ENCODE measurements at regions not wholly inside any gene's neighbourhood (a gene's known extent, or its start where the extent isn't known, plus 50 kb on each side); places are given as distances from the start of the nearest gene placed in this dataset.

DNA sequence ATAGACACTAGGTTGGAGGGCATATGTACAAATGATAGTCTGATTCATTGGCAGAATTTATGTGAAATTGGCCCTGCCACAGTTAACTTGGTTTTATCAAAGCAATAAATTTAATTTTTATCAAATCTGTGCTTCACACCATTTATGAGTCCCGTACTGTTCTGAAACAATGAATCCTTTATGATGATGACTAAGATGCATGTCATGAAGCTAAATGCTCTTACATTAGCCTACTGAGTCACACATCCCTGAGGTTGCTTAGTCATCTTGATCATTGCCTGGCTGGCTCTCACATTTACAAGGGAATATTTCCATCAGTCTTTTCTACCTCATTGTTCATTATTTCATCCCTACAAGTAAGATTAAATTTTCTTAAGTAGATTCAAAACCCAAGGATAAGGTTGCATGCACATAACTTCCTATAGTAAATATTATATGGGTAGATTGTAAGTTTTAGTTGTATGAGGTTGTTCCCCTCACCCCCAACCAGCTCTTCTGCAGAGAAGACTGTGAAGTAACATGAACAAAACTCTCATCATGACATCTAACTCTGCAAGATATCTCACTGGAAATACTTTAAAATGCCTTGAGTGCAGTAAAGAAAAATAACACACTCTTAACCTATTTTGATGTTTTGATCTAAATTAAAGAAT is 170.7 kb downstream of the CYB561 start:
- no peak for DNase-seq
- Histone ChIP-seq H3K27ac (ENCODE audit: low read depth in 1 of 2, low read length in 2 of 2) (no peak overlapping the region), H3K4me3 (ENCODE audit: low read length in 2 of 2) (no peak overlapping the region), H3K9me3 (ENCODE audit: control insufficient read depth, low read length) (no peaks in the 10 kb centered on the region), H3K4me1 (ENCODE audit: control insufficient read depth in 1 of 2, insufficient read depth in 2 of 2, low read length in 2 of 2) (peaks cover 2 to 13% of the 10 kb centered on the region in 2 donors), H3K36me3 (ENCODE audit: control insufficient read depth in 1 of 2, insufficient read depth in 2 of 2, low read length in 1 of 2) (no peaks in the 10 kb centered on the region), H3K27me3 (ENCODE audit: control insufficient read depth in 1 of 2, insufficient read depth in 2 of 2, low read length in 1 of 2) (no peaks in the 10 kb centered on the region)
- intact Hi-C loops (cut with DNase I): no loop called here
- peak; percentile 81 for ATAC-seq (ENCODE audit: low FRiP score)
- WGBS, 2 donors: 3 to 8% methylated on average over 1 of the region's 1 CpG

GRCh38 chr17:63275971-63276745 is 169.9 kb downstream of the CYB561 start:
- no peak for ATAC-seq (ENCODE audit: low FRiP score)
- WGBS, 2 donors: 67 to 71% methylated on average over 2 of the region's 2 CpGs
- intact Hi-C loops (cut with DNase I): no loop called here

GRCh38 chr17:63276821-63277220 is 169.3 kb downstream of the CYB561 start:
- WGBS, 2 donors: 89 to 93% methylated on average over 3 of the region's 3 CpGs
- intact Hi-C loops (cut with DNase I): no loop called here

More at GRCh38 chr17:63275971-63276745, 169.9 kb downstream of the CYB561 start:
- no peaks in the 10 kb centered on the region for H3K36me3 ChIP-seq (ENCODE audit: control insufficient read depth in 1 of 2, insufficient read depth in 2 of 2, low read length in 1 of 2)
- no peaks in the 10 kb centered on the region for H3K27me3 ChIP-seq (ENCODE audit: control insufficient read depth in 1 of 2, insufficient read depth in 2 of 2, low read length in 1 of 2)
- H3K4me3 ChIP-seq (ENCODE audit: low read length in 2 of 2): no peak overlapping the region
- no peak for DNase-seq
- H3K27ac ChIP-seq (ENCODE audit: low read depth in 1 of 2, low read length in 2 of 2): no peak overlapping the region
- H3K9me3 ChIP-seq (ENCODE audit: control insufficient read depth, low read length): no peaks in the 10 kb centered on the region
- peaks cover 2 to 18% of the 10 kb centered on the region in 2 donors for H3K4me1 ChIP-seq (ENCODE audit: control insufficient read depth in 1 of 2, insufficient read depth in 2 of 2, low read length in 2 of 2)

DNA sequence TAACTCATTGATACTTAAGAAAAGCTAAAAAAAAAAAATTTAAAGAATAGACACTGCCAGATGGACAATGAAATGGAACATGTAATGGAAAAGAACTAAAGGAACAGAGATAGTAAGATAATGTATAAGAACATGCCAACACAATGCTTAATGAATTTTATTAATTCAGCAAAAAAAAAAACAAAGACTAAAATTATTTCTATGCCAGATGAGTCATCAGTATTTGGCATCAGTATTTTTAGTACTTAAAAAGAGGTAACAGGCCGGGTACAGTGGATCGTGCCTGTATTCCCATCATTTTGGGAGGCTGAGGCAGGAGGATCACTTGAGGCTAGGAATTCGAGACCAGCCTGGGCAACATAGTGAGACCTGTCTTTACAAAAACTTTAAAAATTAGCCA is 168.5 kb downstream of the CYB561 start:
- no peaks in the 10 kb centered on the region for H3K9me3 ChIP-seq (ENCODE audit: control insufficient read depth, low read length)
- intact Hi-C loops (cut with DNase I): no loop called here
- no peak for ATAC-seq (ENCODE audit: low FRiP score)
- no peaks in the 10 kb centered on the region for H3K27me3 ChIP-seq (ENCODE audit: control insufficient read depth in 1 of 2, insufficient read depth in 2 of 2, low read length in 1 of 2)
- H3K4me3 ChIP-seq (ENCODE audit: low read length in 2 of 2): no peak overlapping the region
- WGBS, 2 donors: 37 to 38% methylated on average over 3 of the region's 3 CpGs
- no peak overlapping the region for H3K27ac ChIP-seq (ENCODE audit: low read depth in 1 of 2, low read length in 2 of 2)
- DNase-seq: no peak
- H3K4me1 ChIP-seq (ENCODE audit: control insufficient read depth in 1 of 2, insufficient read depth in 2 of 2, low read length in 2 of 2): peaks cover 2 to 21% of the 10 kb centered on the region in 2 donors
- no peaks in the 10 kb centered on the region for H3K36me3 ChIP-seq (ENCODE audit: control insufficient read depth in 1 of 2, insufficient read depth in 2 of 2, low read length in 1 of 2)

More at GRCh38 chr17:63276821-63277220, 169.3 kb downstream of the CYB561 start:
- Histone ChIP-seq H3K27me3 (ENCODE audit: control insufficient read depth in 1 of 2, insufficient read depth in 2 of 2, low read length in 1 of 2) (no peaks in the 10 kb centered on the region), H3K4me1 (ENCODE audit: control insufficient read depth in 1 of 2, insufficient read depth in 2 of 2, low read length in 2 of 2) (peaks cover 2 to 21% of the 10 kb centered on the region in 2 donors), H3K36me3 (ENCODE audit: control insufficient read depth in 1 of 2, insufficient read depth in 2 of 2, low read length in 1 of 2) (no peaks in the 10 kb centered on the region), H3K27ac (ENCODE audit: low read depth in 1 of 2, low read length in 2 of 2) (no peak overlapping the region), H3K4me3 (ENCODE audit: low read length in 2 of 2) (no peak overlapping the region), H3K9me3 (ENCODE audit: control insufficient read depth, low read length) (no peaks in the 10 kb centered on the region)
- DNase-seq (no peak), ATAC-seq (ENCODE audit: low FRiP score) (no peak)

- no peaks in the 10 kb centered on the region for H3K27me3 ChIP-seq (ENCODE audit: control insufficient read depth in 1 of 2, insufficient read depth in 2 of 2, low read length in 1 of 2)
- intact Hi-C loops (cut with DNase I): no loop called here
- H3K4me3 ChIP-seq (ENCODE audit: low read length in 2 of 2): no peak overlapping the region
- DNase-seq: no peak
- no peaks in the 10 kb centered on the region for H3K9me3 ChIP-seq (ENCODE audit: control insufficient read depth, low read length)
- 74 to 76% methylated on average over 2 of the region's 2 CpGs for WGBS, 2 donors
- no peak for ATAC-seq (ENCODE audit: low FRiP score)
- H3K4me1 ChIP-seq (ENCODE audit: control insufficient read depth in 1 of 2, insufficient read depth in 2 of 2, low read length in 2 of 2): peaks cover 2 to 15% of the 10 kb centered on the region in 2 donors
- H3K27ac ChIP-seq (ENCODE audit: low read depth in 1 of 2, low read length in 2 of 2): no peak overlapping the region
- H3K36me3 ChIP-seq (ENCODE audit: control insufficient read depth in 1 of 2, insufficient read depth in 2 of 2, low read length in 1 of 2): no peaks in the 10 kb centered on the region
Observed at GRCh38 chr17:63278728-63279442, 167.2 kb downstream of the CYB561 start.

- Histone ChIP-seq H3K4me3 (ENCODE audit: low read length in 2 of 2) (no peak overlapping the region), H3K9me3 (ENCODE audit: control insufficient read depth, low read length) (no peaks in the 10 kb centered on the region), H3K4me1 (ENCODE audit: control insufficient read depth in 1 of 2, insufficient read depth in 2 of 2, low read length in 2 of 2) (peaks cover 2 to 12% of the 10 kb centered on the region in 2 donors), H3K27me3 (ENCODE audit: control insufficient read depth in 1 of 2, insufficient read depth in 2 of 2, low read length in 1 of 2) (no peaks in the 10 kb centered on the region), H3K27ac (ENCODE audit: low read depth in 1 of 2, low read length in 2 of 2) (peak overlapping the region in 1 of 2 donors; percentile 82), H3K36me3 (ENCODE audit: control insufficient read depth in 1 of 2, insufficient read depth in 2 of 2, low read length in 1 of 2) (no peaks in the 10 kb centered on the region)
- intact Hi-C loops (cut with DNase I): no loop called here
- DNase-seq: no peak
- ATAC-seq (ENCODE audit: low FRiP score): no peak
- 13 to 19% methylated on average over 2 of the region's 2 CpGs for WGBS, 2 donors
Observed at GRCh38 chr17:63279498-63280230, 166.4 kb downstream of the CYB561 start.

- Histone ChIP-seq H3K9me3 (ENCODE audit: control insufficient read depth, low read length) (peaks cover 2% of the 10 kb centered on the region), H3K27me3 (ENCODE audit: control insufficient read depth in 1 of 2, insufficient read depth in 2 of 2, low read length in 1 of 2) (no peaks in the 10 kb centered on the region), H3K4me1 (ENCODE audit: control insufficient read depth in 1 of 2, insufficient read depth in 2 of 2, low read length in 2 of 2) (peaks cover 2 to 8% of the 10 kb centered on the region in 2 donors), H3K36me3 (ENCODE audit: control insufficient read depth in 1 of 2, insufficient read depth in 2 of 2, low read length in 1 of 2) (no peaks in the 10 kb centered on the region), H3K27ac (ENCODE audit: low read depth in 1 of 2, low read length in 2 of 2) (no peak overlapping the region), H3K4me3 (ENCODE audit: low read length in 2 of 2) (no peak overlapping the region)
- intact Hi-C loops (cut with DNase I): no loop called here
- ATAC-seq (ENCODE audit: low FRiP score) (no peak), DNase-seq (no peak)
- 97% methylated on average over 4 of the region's 4 CpGs for WGBS, 2 donors
Observed at GRCh38 chr17:63282455-63282854, 163.7 kb downstream of the CYB561 start.

DNA sequence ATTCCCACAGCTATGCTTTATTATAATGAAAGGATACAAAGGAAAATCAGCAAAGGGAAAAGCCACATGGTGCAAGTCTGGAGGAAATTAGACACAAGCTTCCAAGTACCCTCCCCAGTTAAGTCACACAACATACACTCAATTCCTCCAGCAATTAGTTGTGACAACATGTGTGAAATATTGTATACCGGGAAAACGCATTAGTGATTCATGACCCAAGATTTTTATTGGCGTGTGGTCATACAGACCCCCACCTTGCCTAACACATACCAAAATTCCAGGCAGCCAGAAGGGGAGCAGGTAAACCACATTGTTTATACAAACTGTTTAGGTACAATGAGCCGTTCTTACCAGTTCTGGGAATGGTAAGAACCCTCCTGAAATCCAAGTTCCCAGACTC is 160.6 kb downstream of the CYB561 start:
- intact Hi-C loops (cut with DNase I): no loop called here
- Histone ChIP-seq H3K9me3 (ENCODE audit: control insufficient read depth, low read length) (peaks cover 2% of the 10 kb centered on the region), H3K27me3 (ENCODE audit: control insufficient read depth in 1 of 2, insufficient read depth in 2 of 2, low read length in 1 of 2) (no peaks in the 10 kb centered on the region), H3K27ac (ENCODE audit: low read depth in 1 of 2, low read length in 2 of 2) (no peak overlapping the region), H3K36me3 (ENCODE audit: control insufficient read depth in 1 of 2, insufficient read depth in 2 of 2, low read length in 1 of 2) (no peaks in the 10 kb centered on the region), H3K4me1 (ENCODE audit: control insufficient read depth in 1 of 2, insufficient read depth in 2 of 2, low read length in 2 of 2) (peaks cover 2 to 11% of the 10 kb centered on the region in 2 donors), H3K4me3 (ENCODE audit: low read length in 2 of 2) (no peak overlapping the region)
- no peak for ATAC-seq (ENCODE audit: low FRiP score)
- no peak for DNase-seq
- WGBS, 2 donors: 98% methylated on average over 4 of the region's 4 CpGs
